HepG2 (cell line): ENCODE measurements at regions not wholly inside any gene's neighbourhood (a gene's known extent, or its start where the extent isn't known, plus 50 kb on each side); places are given as distances from the start of the nearest gene placed in this dataset.

ENCODE experiments used
- CBFB ChIP-seq: sonication (generic); formaldehyde crosslinking; IDR thresholded peaks from 2 replicates; pipeline ENCODE4 v1.4.0; 2020; ENCODE audit warnings: missing genetic modification reagents
- EP300 ChIP-seq, 3 experiments: sonication (generic) in 1 of 3; formaldehyde crosslinking in 1 of 3; IDR thresholded peaks; 2 replicates each; pipeline versions ENCODE4 v1.5.1 to v1.6.1; 2011 to 2020; ENCODE audit warnings: low read depth in 2 of 3, low read length in 2 of 3, borderline replicate concordance in 1 of 3, improper control_type of control experiment in 1 of 3, mild to moderate bottlenecking in 1 of 3, missing genetic modification reagents in 1 of 3, moderate library complexity in 1 of 3
- EZH2 ChIP-seq: conservative IDR thresholded peaks from 2 replicates; pipeline ENCODE4 v1.6.1; 2012; ENCODE audit warnings: mild to moderate bottlenecking, low read depth, low read length, moderate library complexity
- NR2C2 ChIP-seq: sonication (generic); formaldehyde crosslinking; IDR thresholded peaks from 2 replicates; pipeline ENCODE4 v1.4.0; 2020; ENCODE audit warnings: missing genetic modification reagents, mild to moderate bottlenecking, moderate library complexity, borderline replicate concordance
- YEATS2 ChIP-seq: sonication (generic); formaldehyde crosslinking; IDR thresholded peaks from 2 replicates; pipeline ENCODE4 v1.4.0; 2020; ENCODE audit warnings: missing genetic modification reagents, borderline replicate concordance
- ZBTB33 ChIP-seq: sonication (generic); formaldehyde crosslinking; IDR thresholded peaks from 2 replicates; pipeline ENCODE4 v1.4.0; 2020; ENCODE audit warnings: missing genetic modification reagents
- ZKSCAN1 ChIP-seq: fragments of 150-350 bp; IDR thresholded peaks from 2 replicates; pipeline ENCODE4 v1.6.1; 2014; ENCODE audit warnings: low read length
- ZNF260 ChIP-seq: sonication (generic); formaldehyde crosslinking; IDR thresholded peaks from 2 replicates; pipeline ENCODE4 v1.4.0; 2020; ENCODE audit warnings: missing genetic modification reagents, low read depth, mild to moderate bottlenecking, borderline replicate concordance
- ZNF263 ChIP-seq: sonication (generic); formaldehyde crosslinking; IDR thresholded peaks from 2 replicates; pipeline ENCODE4 v1.4.0; 2020; ENCODE audit warnings: missing genetic modification reagents

DNA sequence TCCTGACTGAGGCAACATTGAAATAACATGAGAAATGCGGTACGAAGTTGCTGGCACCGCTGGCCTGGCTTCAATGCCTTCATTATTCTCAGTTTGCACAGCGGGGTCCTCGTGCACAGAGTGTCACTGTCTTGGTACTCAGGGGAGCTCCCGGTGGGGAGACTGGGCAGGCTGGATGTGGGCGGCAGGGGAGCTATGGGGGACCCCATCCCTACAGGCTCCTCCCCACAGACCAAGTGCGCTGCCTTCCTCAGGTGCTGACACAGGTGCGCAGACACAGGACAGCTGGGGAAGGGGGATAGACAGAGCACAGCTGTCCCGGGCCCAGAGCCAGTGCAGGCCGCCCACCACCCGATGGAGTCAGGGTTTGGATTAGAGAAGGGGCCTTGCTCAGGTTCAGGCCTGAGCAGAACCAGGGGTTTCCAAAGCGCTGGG is 270.1 kb downstream of the ADGRD1 start:
- TF ChIP-seq EP300 (IDR thresholded peaks at IDR 0.05; ENCODE audit: low read depth in 2 of 2, low read length in 2 of 2) (no peak), EP300 (CRISPR knock-in tag; IDR thresholded peaks at IDR 0.05; ENCODE audit: borderline replicate concordance) (no peak), ZNF263 (CRISPR knock-in tag) (no peak), ZBTB33 (CRISPR knock-in tag) (no peak), CBFB (CRISPR knock-in tag) (no peak), EZH2 (no peak), NR2C2 (no peak), ZNF260 (no peak), ZKSCAN1 (no peak), YEATS2 (CRISPR knock-in tag) (no peak)
